ENCODE measurements at regions not wholly inside any gene's neighbourhood (a gene's known extent, or its start where the extent isn't known, plus 50 kb on each side); places are given as distances from the start of the nearest gene placed in this dataset.

DNA sequence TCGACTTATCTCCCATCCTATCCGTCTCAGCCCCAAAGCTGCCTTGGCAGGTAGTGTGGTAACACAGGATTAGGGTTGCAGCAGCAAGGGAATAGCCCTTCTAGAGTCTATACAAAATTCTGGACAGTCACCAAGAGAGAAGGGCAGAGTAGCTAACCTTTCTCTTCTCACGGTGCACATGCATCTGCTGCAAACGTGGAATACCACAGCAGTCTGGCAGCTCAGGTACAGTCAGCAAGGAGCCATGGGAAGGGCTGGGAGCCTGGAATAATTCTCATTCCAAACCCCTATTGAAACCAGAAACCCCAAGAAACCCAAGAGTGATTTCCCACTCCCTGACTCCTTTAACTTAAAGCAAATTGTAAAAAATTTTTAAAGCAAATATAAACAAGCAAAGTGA is 92.3 kb upstream of the THRB start:
- CTCF ChIA-PET: no interaction called here
- intact Hi-C loops (cut with micrococcal nuclease; ENCODE audit: unreplicated experiment): no loop called here
- H3K4me1 Mint-ChIP-seq (ENCODE audit: low read depth, unreplicated experiment): peaks cover 21% of the 10 kb centered on the region
- H3K9me3 Mint-ChIP-seq (ENCODE audit: low read depth, unreplicated experiment): peaks cover 4% of the 10 kb centered on the region
- H3K27me3 Mint-ChIP-seq (ENCODE audit: unreplicated experiment): no peaks in the 10 kb centered on the region
- no TSS peak for BruUV-seq (replicated peaks)
- H3K36me3 Mint-ChIP-seq (ENCODE audit: insufficient read depth, unreplicated experiment): no peaks in the 10 kb centered on the region
- TF ChIP-seq, protein P1, sequence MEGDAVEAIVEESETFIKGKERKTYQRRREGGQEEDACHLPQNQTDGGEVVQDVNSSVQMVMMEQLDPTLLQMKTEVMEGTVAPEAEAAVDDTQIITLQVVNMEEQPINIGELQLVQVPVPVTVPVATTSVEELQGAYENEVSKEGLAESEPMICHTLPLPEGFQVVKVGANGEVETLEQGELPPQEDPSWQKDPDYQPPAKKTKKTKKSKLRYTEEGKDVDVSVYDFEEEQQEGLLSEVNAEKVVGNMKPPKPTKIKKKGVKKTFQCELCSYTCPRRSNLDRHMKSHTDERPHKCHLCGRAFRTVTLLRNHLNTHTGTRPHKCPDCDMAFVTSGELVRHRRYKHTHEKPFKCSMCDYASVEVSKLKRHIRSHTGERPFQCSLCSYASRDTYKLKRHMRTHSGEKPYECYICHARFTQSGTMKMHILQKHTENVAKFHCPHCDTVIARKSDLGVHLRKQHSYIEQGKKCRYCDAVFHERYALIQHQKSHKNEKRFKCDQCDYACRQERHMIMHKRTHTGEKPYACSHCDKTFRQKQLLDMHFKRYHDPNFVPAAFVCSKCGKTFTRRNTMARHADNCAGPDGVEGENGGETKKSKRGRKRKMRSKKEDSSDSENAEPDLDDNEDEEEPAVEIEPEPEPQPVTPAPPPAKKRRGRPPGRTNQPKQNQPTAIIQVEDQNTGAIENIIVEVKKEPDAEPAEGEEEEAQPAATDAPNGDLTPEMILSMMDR (IDR thresholded peaks at IDR 0.05; ENCODE audit: unreplicated experiment): no peak
- DNase-seq: no peak
- H3K27ac Mint-ChIP-seq (ENCODE audit: unreplicated experiment): no peak overlapping the region
- no peak overlapping the region for H3K4me3 Mint-ChIP-seq (ENCODE audit: low read depth, unreplicated experiment)

DNA sequence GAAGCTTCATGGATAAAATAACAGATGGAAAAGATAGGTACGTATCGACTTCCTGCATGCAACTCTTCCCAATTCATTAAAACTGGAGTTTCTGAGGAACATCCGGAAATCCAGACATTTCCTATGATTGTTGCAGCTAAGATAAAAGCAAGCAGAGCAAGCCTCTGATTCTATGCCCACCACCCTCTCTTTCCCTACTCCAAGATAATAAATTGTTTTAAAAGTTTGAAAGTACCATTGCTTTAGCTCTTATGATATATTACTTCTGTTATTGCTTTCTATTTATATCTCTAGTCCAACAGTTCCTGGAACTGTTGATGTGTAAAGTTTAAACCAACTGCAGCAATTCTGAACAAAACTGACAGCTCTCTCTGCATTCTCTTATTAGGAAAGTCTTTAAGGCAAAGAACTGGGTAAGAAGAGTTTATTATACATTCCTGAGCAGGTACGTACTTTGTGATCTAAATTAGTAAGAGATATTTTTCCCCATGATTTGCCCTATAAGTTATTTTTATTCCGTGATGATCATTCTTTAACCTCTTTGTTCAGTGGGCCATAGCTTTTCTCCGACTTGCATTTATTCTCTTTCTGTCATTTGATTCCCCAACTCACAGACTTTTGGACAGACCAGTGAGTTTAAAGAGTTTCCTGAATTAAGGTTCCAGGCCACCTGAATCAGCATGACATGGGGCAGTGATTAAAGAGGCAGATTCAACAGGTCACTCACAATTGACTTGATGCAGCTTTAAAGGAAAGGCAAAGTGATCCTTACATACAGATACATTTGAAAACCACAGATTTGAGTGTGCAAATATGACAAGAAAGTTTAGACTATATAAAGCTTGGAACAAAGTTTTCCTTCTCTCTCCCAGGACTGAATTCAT is 94.2 kb upstream of the THRB start:
- Mint-ChIP-seq H3K36me3 (ENCODE audit: insufficient read depth, unreplicated experiment) (no peaks in the 10 kb centered on the region), H3K27ac (ENCODE audit: unreplicated experiment) (no peak overlapping the region), H3K4me3 (ENCODE audit: low read depth, unreplicated experiment) (no peak overlapping the region), H3K4me1 (ENCODE audit: low read depth, unreplicated experiment) (peaks cover 25% of the 10 kb centered on the region), H3K9me3 (ENCODE audit: low read depth, unreplicated experiment) (peaks cover 4% of the 10 kb centered on the region), H3K27me3 (ENCODE audit: unreplicated experiment) (no peaks in the 10 kb centered on the region)
- BruUV-seq (replicated peaks): no TSS peak
- intact Hi-C loops (cut with micrococcal nuclease; ENCODE audit: unreplicated experiment): no loop called here
- DNase-seq: no peak
- TF ChIP-seq, protein P1 (IDR thresholded peaks at IDR 0.05; ENCODE audit: unreplicated experiment): no peak
- CTCF ChIA-PET: interaction anchor here (2.1 kb wide), 1 partner anchor 19 kb away, joined by 4 read pairs; no protein-coding TSS in a partner anchor

DNA sequence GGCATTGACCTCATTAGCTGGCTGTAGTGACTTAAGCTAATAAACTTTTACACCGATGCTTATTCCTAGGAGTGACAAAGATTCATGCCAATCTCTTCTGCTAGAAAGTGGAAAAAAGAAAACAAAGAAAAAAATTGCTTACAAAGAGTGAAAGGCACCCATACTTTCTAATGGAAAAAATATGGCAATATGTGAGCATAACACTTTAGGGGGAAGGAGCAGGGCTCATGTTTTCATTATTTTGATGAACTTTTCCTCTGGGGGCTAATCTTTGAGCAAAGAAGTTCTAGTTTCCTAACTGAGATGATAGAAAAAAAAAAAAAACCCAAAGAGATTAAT is 94.8 kb upstream of the THRB start:
- H3K27ac Mint-ChIP-seq (ENCODE audit: unreplicated experiment): no peak overlapping the region
- intact Hi-C loops (cut with micrococcal nuclease; ENCODE audit: unreplicated experiment): no loop called here
- no peaks in the 10 kb centered on the region for H3K27me3 Mint-ChIP-seq (ENCODE audit: unreplicated experiment)
- DNase-seq: no peak
- TF ChIP-seq, protein P1 (IDR thresholded peaks at IDR 0.05; ENCODE audit: unreplicated experiment): no peak
- no TSS peak for BruUV-seq (replicated peaks)
- CTCF ChIA-PET: interaction anchor here (2.1 kb wide), 1 partner anchor 18 kb away, joined by 4 read pairs; no protein-coding TSS in a partner anchor
- peaks cover 4% of the 10 kb centered on the region for H3K9me3 Mint-ChIP-seq (ENCODE audit: low read depth, unreplicated experiment)
- H3K4me1 Mint-ChIP-seq (ENCODE audit: low read depth, unreplicated experiment): peaks cover 25% of the 10 kb centered on the region
- no peaks in the 10 kb centered on the region for H3K36me3 Mint-ChIP-seq (ENCODE audit: insufficient read depth, unreplicated experiment)
- no peak overlapping the region for H3K4me3 Mint-ChIP-seq (ENCODE audit: low read depth, unreplicated experiment)

DNA sequence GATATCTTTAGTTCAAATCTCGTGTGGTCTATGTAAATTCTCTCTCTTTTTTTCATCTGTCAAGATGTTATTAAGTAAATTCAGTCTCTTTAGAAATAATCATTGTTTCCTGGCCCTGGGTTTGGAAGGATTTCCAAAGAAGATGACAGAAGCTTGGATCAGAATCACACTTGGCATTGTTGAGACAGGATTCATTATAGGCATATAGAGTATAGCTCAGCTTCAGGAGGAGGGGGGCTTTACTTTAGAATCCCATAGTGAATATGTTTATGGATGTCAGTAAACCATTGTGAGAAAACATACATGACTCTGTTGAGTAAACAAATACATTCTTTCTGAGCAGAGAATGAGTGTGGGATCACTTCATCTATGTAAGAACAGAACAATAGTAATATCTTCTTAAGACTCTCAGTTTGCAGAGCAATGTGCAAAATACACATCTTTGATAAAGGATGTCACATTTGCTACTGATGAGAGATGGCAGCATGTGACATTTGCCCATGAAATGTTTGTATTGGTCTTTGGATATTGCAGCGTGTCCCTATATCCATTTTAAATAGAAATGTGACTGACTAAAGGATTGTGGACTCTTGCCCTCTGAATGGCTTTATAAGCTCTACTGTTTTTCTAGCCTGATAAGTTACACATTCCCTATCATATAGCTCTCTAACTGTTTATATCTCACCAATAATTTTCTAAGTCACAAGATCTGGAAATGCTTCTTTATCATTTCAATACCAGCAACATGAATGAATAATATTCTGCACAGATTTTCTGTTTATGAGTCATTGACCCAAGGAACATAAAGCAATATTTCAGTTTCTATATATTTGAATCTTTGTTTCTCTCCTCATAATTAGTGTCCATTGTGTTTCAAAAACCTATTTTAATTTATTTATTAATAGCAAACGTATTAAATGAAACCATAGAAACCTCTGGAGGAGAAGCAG is 95.6 kb upstream of the THRB start:
- no peak for DNase-seq
- Mint-ChIP-seq H3K36me3 (ENCODE audit: insufficient read depth, unreplicated experiment) (no peaks in the 10 kb centered on the region), H3K4me3 (ENCODE audit: low read depth, unreplicated experiment) (no peak overlapping the region), H3K9me3 (ENCODE audit: low read depth, unreplicated experiment) (peaks cover 4% of the 10 kb centered on the region), H3K27ac (ENCODE audit: unreplicated experiment) (no peak overlapping the region), H3K27me3 (ENCODE audit: unreplicated experiment) (no peaks in the 10 kb centered on the region), H3K4me1 (ENCODE audit: low read depth, unreplicated experiment) (peaks cover 31% of the 10 kb centered on the region)
- intact Hi-C loops (cut with micrococcal nuclease; ENCODE audit: unreplicated experiment): no loop called here
- TF ChIP-seq, protein P1 (IDR thresholded peaks at IDR 0.05; ENCODE audit: unreplicated experiment): no peak
- no TSS peak for BruUV-seq (replicated peaks)
- CTCF ChIA-PET: interaction anchor here (2.1 kb wide), 1 partner anchor 17 kb away, joined by 4 read pairs; no protein-coding TSS in a partner anchor

All from Calu3 (cell line).